ENCODE measurements at regions not wholly inside any gene's neighbourhood (a gene's known extent, or its start where the extent isn't known, plus 50 kb on each side); places are given as distances from the start of the nearest gene placed in this dataset.

- TF ChIP-seq CTCF (IDR thresholded peaks at IDR 0.05) (no peak), POLR2A (IDR thresholded peaks at IDR 0.05) (no peak), EP300 (IDR thresholded peaks at IDR 0.05) (no peak), POLR2AphosphoS5 (IDR thresholded peaks at IDR 0.05) (no peak)
Observed at GRCh38 chr9:737400-738120, 103.9 kb upstream of the DMRT1 start.
